IMR-90 (cell line): ENCODE measurements at regions not wholly inside any gene's neighbourhood (a gene's known extent, or its start where the extent isn't known, plus 50 kb on each side); places are given as distances from the start of the nearest gene placed in this dataset.

Experiments used
- ATAC-seq: fragments of 200-7000 bp; cut with Tn5 transposase; 2 replicates; pipeline ENCODE4 v1.9.1; 2020; ENCODE audit warnings: low read depth, mild to moderate bottlenecking, moderate library complexity
- BruUV-seq: library from RNA; stranded (reverse); fragments of 400-500 nt; replicated peaks from 2 replicates; lab custom pipeline; 2021; lab: Mats Ljungman, UMichigan
- CTCF ChIA-PET: fragments of 300-600 bp; formaldehyde crosslinking; extraction: SDS; loops from one replicate; lab custom pipeline; 2021; ENCODE audit warnings: antibody characterized with exemption; lab: Yijun Ruan, JAX
- POLR2A ChIA-PET: fragments of 300-600 bp; sonication (Branson Sonifier 250); formaldehyde crosslinking; loops from one replicate; lab custom pipeline; 2022; ENCODE audit warnings: antibody characterized with exemption; ENCODE audit not compliant: unreplicated experiment; lab: Charles Lee
- DNase-seq: peaks from one replicate; pipeline ENCODE4 v3.0.0; 2013
- H2AFZ ChIP-seq: replicated peaks from 2 replicates; pipeline ENCODE3; 2013; ENCODE audit warnings: low read length, mild to moderate bottlenecking; ENCODE audit not compliant: poor library complexity
- H2AK5ac ChIP-seq: 2 replicates; pipeline ENCODE4 v1.6.1; 2013; ENCODE audit warnings: low read depth, low read length, inconsistent platforms
- H2AK9ac ChIP-seq: replicated peaks from 2 replicates; pipeline ENCODE3; 2013; ENCODE audit warnings: mild to moderate bottlenecking, low read depth, low read length, moderate library complexity; ENCODE audit not compliant: poor library complexity
- H2BK120ac ChIP-seq: 2 replicates; pipeline ENCODE4 v1.6.1; 2013; ENCODE audit warnings: low read depth, low read length, inconsistent platforms
- H2BK15ac ChIP-seq: 3 replicates; pipeline ENCODE4 v1.6.1; 2013; ENCODE audit warnings: low read depth, low read length, inconsistent platforms
- H2BK20ac ChIP-seq: 2 replicates; pipeline ENCODE4 v1.6.1; 2013; ENCODE audit warnings: low read depth, mild to moderate bottlenecking, inconsistent platforms, low read length, moderate library complexity
- H2BK5ac ChIP-seq: 2 replicates; pipeline ENCODE4 v1.6.1; 2013; ENCODE audit warnings: mild to moderate bottlenecking, low read depth, low read length, inconsistent platforms; ENCODE audit not compliant: poor library complexity, severe bottlenecking
- H3K14ac ChIP-seq: replicated peaks from 2 replicates; pipeline ENCODE4 v1.6.1; 2013; ENCODE audit warnings: low read depth, low read length, inconsistent platforms
- H3K18ac ChIP-seq: 2 replicates; pipeline ENCODE4 v1.6.1; 2013; ENCODE audit warnings: low read depth, low read length, control low read depth
- H3K23ac ChIP-seq: 2 replicates; pipeline ENCODE4 v1.6.1; 2013; ENCODE audit warnings: low read depth, low read length, inconsistent platforms
- H3K27ac ChIP-seq: 2 replicates; pipeline ENCODE4 v1.5.1; 2013; ENCODE audit warnings: mild to moderate bottlenecking, control low read depth, low read length; ENCODE audit not compliant: insufficient read depth
- H3K27me3 ChIP-seq: 2 replicates; pipeline ENCODE4 v1.6.1; 2013; ENCODE audit warnings: low read length; ENCODE audit not compliant: control insufficient read depth, insufficient read depth
- H3K36me3 ChIP-seq: 2 replicates; pipeline ENCODE4 v1.6.1; 2013; ENCODE audit warnings: low read length, mixed read lengths; ENCODE audit not compliant: control insufficient read depth, insufficient read depth
- H3K4ac ChIP-seq: 2 replicates; pipeline ENCODE4 v1.6.1; 2013; ENCODE audit warnings: low read depth, low read length, inconsistent platforms
- H3K4me1 ChIP-seq: 2 replicates; pipeline ENCODE4 v1.6.1; 2013; ENCODE audit warnings: low read length, mixed read lengths; ENCODE audit not compliant: control insufficient read depth, insufficient read depth
- H3K4me2 ChIP-seq: 2 replicates; pipeline ENCODE4 v1.6.1; 2013; ENCODE audit warnings: low read depth, mild to moderate bottlenecking, control low read depth, low read length, moderate library complexity
- H3K4me3 ChIP-seq: 2 replicates; pipeline ENCODE4 v1.5.1; 2013; ENCODE audit warnings: low read depth, mild to moderate bottlenecking, control low read depth, low read length, moderate library complexity; ENCODE audit not compliant: insufficient read depth
- H3K56ac ChIP-seq: 2 replicates; pipeline ENCODE4 v1.6.1; 2013; ENCODE audit warnings: low read length, inconsistent platforms; ENCODE audit not compliant: insufficient read depth; ENCODE audit errors: extremely low read depth
- H3K79me1 ChIP-seq, 2 experiments: 2 replicates each; pipeline ENCODE4 v1.6.1; 2013; ENCODE audit warnings: low read length in 2 of 2, inconsistent platforms in 1 of 2, low read depth in 1 of 2
- H3K9ac ChIP-seq: 2 replicates; pipeline ENCODE4 v1.6.1; 2013; ENCODE audit warnings: low read depth, low read length, control low read depth
- H3K9me1 ChIP-seq: 2 replicates; pipeline ENCODE4 v1.6.1; 2013; ENCODE audit warnings: low read length, inconsistent platforms; ENCODE audit not compliant: insufficient read depth
- H3K9me3 ChIP-seq: 2 replicates; pipeline ENCODE4 v1.6.1; 2013; ENCODE audit warnings: low read length; ENCODE audit not compliant: control insufficient read depth, insufficient read depth
- H4K20me1 ChIP-seq: 2 replicates; pipeline ENCODE4 v1.6.1; 2013; ENCODE audit warnings: low read length, inconsistent platforms; ENCODE audit not compliant: insufficient read depth
- H4K5ac ChIP-seq: 2 replicates; pipeline ENCODE4 v1.6.1; 2013; ENCODE audit warnings: mild to moderate bottlenecking, low read depth, low read length, control low read depth
- H4K8ac ChIP-seq, 2 experiments: 2 replicates each; pipeline ENCODE4 v1.6.1; 2013; ENCODE audit warnings: low read depth in 2 of 2, low read length in 2 of 2, control low read depth in 1 of 2, inconsistent platforms in 1 of 2
- H4K91ac ChIP-seq: 2 replicates; pipeline ENCODE4 v1.6.1; 2013; ENCODE audit warnings: low read depth, low read length, inconsistent platforms; ENCODE audit not compliant: insufficient read depth
- BHLHE40 ChIP-seq: fragments of 150-350 bp; IDR thresholded peaks from 2 replicates; pipeline ENCODE4 v1.6.1; 2016; ENCODE audit warnings: mild to moderate bottlenecking, low read depth, low read length
- CEBPB ChIP-seq: IDR thresholded peaks from 2 replicates; pipeline ENCODE4 v1.6.1; 2012; ENCODE audit warnings: low read depth, low read length, improper control_type of control experiment
- CHD1 ChIP-seq: IDR thresholded peaks from 2 replicates; pipeline ENCODE4 v1.6.1; 2012; ENCODE audit warnings: low read depth, low read length, improper control_type of control experiment
- CTCF ChIP-seq: conservative IDR thresholded peaks from 2 replicates; pipeline ENCODE4 v1.5.1; 2012; ENCODE audit warnings: mild to moderate bottlenecking, low read depth, low read length, improper control_type of control experiment
- ELK1 ChIP-seq: fragments of 150-350 bp; IDR thresholded peaks from 2 replicates; pipeline ENCODE4 v1.6.1; 2016; ENCODE audit warnings: low read depth, mild to moderate bottlenecking, low read length, moderate library complexity, borderline replicate concordance
- FOS ChIP-seq: fragments of 150-350 bp; IDR thresholded peaks from 2 replicates; pipeline ENCODE4 v1.6.1; 2016; ENCODE audit warnings: low read depth, low read length
- MAZ ChIP-seq: IDR thresholded peaks from 2 replicates; pipeline ENCODE4 v1.6.1; 2012; ENCODE audit warnings: low read depth, mild to moderate bottlenecking, low read length, improper control_type of control experiment, moderate library complexity, borderline replicate concordance
- MXI1 ChIP-seq: IDR thresholded peaks from 2 replicates; pipeline ENCODE4 v1.6.1; 2012; ENCODE audit warnings: low read depth, mild to moderate bottlenecking, low read length, moderate library complexity, borderline replicate concordance
- NFE2L2 ChIP-seq: fragments of 150-350 bp; IDR thresholded peaks from 2 replicates; pipeline ENCODE4 v1.6.1; 2016; ENCODE audit warnings: low read depth, mild to moderate bottlenecking, low read length
- POLR2A ChIP-seq: IDR thresholded peaks from 2 replicates; pipeline ENCODE4 v1.6.1; 2012; ENCODE audit warnings: mild to moderate bottlenecking, low read depth, low read length
- RAD21 ChIP-seq: IDR thresholded peaks from 2 replicates; pipeline ENCODE4 v1.6.1; 2012; ENCODE audit warnings: low read length, improper control_type of control experiment
- RFX5 ChIP-seq: IDR thresholded peaks from 2 replicates; pipeline ENCODE4 v1.8.0; 2012; ENCODE audit warnings: low read depth, mild to moderate bottlenecking, low read length, moderate library complexity
- SMC3 ChIP-seq: fragments of 150-350 bp; IDR thresholded peaks from 2 replicates; pipeline ENCODE4 v1.6.1; 2016; ENCODE audit warnings: low read depth, mild to moderate bottlenecking, antibody characterized with exemption, low read length, moderate library complexity
- WGBS, 2 experiments: methylation state at CpG; one replicate each; pipeline versions ENCODE4 v1.1.5 to v1.1.7; 2013; ENCODE audit warnings: missing lambda C conversion rate in 2 of 2; ENCODE audit not compliant: insufficient read length in 1 of 2; ENCODE audit errors: extremely low coverage in 2 of 2; 5-methylcytosine and 5-hydroxymethylcytosine counted together
- dilution Hi-C: fragments of 300-500 bp; cut with HindIII; formaldehyde crosslinking; loops from one replicate; pipeline ENCODE4 v1.14.3; 2018; ENCODE audit warnings: low sequenced_read_pairs; ENCODE audit not compliant: unreplicated experiment
- in situ Hi-C: fragments of 300-500 bp; cut with MboI; formaldehyde crosslinking; loops from 3 replicates; pipeline ENCODE4 v1.14.3; 2019; ENCODE audit warnings: low sequenced_read_pairs, inconsistent platforms, mixed read lengths
- intact Hi-C: fragments of 100-400 bp; cut with micrococcal nuclease; formaldehyde crosslinking; loops from 2 replicates; pipeline ENCODE4 v1.10.0; 2022

DNA sequence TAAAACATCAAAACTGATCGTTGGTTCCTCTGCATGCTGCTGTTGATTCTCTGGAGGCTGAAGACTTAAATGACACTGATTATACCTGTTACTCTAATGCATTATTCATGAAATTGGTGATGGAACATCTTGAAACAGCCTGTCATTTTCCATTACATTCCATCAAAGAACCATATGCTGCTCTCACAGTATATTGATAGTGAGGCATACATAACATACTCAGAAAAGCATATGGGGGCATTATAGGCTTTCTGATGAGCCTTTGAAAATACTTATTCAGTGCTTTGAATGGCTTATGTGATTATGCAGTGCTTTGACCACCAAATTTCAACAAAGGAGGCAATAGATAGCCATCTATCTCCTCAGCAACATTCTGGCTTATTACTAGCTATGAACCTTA lies 392.1 kb downstream of the CDH19 start:
- Histone ChIP-seq H3K36me3 (no peaks in the 10 kb centered on the region), H3K79me1 (no peaks in the 10 kb centered on the region), H3K4me2 (no peak overlapping the region), H3K27me3 (no peaks in the 10 kb centered on the region), H4K8ac (no peak overlapping the region), H3K14ac (no peak overlapping the region), H2BK15ac (no peak overlapping the region), H4K91ac (no peak overlapping the region), H3K9ac (no peak overlapping the region), H2BK120ac (no peak overlapping the region), H3K27ac (no peak overlapping the region), H3K9me3 (0 out of 2 replicates have a peak, but pooled peaks cover 1% of the 10 kb centered on the region), H3K23ac (no peak overlapping the region), H3K9me1 (no peaks in the 10 kb centered on the region), H2BK20ac (no peak overlapping the region), H3K18ac (no peak overlapping the region), H2AFZ (no peak overlapping the region), H2BK5ac (no peak overlapping the region), H2AK9ac (no peak overlapping the region), H4K5ac (no peak overlapping the region), H4K20me1 (no peaks in the 10 kb centered on the region), H2AK5ac (no peak overlapping the region), H3K56ac (no peak overlapping the region), H3K4ac (no peak overlapping the region), H3K4me1 (no peaks in the 10 kb centered on the region), H3K4me3 (no peak overlapping the region)
- BruUV-seq = no TSS peak
- dilution Hi-C loops = no loop called here
- ChIA-PET CTCF (no interaction called here), POLR2A (no interaction called here)
- intact Hi-C loops = no loop called here
- no CpG with 5 or more reads among the region's 1 CpG for WGBS, 2 experiments
- no peak for DNase-seq
- in situ Hi-C loops = no loop called here
- ATAC-seq = no peak
- TF ChIP-seq BHLHE40 = no peak
- no peak for TF ChIP-seq CEBPB
- TF ChIP-seq NFE2L2 = no peak
- TF ChIP-seq FOS = no peak
- TF ChIP-seq RFX5 = no peak
- TF ChIP-seq POLR2A = no peak
- no peak for TF ChIP-seq ELK1
- no peak for TF ChIP-seq MXI1
- TF ChIP-seq CTCF = no peak
- TF ChIP-seq RAD21 = no peak
- TF ChIP-seq CHD1 = no peak
- TF ChIP-seq SMC3 = no peak
- no peak for TF ChIP-seq MAZ
